Globus pallidus (tissue), 1 donor: ENCODE measurements at regions not wholly inside any gene's neighbourhood (a gene's known extent, or its start where the extent isn't known, plus 50 kb on each side); places are given as distances from the start of the nearest gene placed in this dataset.

Experiments used
- DNase-seq: peaks from one replicate; pipeline ENCODE4 v3.0.0-alpha.2; 2015; ENCODE audit warnings: low spot score

DNA sequence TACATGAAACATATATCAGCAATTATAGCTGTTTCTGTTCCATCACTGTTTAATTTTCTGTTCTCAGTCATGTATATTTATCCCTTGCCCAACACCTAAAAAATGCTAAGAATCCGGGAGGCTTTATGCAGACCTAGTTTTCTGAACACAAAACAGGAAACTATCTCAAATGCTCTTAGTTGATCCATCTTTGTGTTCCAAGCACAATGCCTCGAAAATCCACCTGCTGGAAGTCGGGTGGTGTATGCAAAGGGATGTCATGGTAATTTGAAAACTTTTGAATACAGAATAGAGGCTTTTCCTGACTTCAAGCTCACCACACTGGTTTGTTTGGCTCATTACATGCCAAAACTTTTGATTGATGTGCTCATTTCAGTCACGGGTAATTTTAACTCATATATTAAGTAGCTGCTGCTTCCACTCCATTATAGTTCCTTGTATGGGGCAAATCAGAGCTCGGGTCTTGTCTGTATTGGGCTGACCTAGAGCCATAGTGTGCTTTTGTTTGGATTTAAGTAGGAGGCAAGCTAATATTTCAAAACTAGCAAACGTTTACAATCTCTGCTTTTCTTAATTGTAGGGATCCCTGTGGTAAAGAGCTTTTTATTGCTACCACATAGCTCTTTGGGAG, 646.5 kb upstream of the EPHA7 start:
- DNase-seq: no peak

DNA sequence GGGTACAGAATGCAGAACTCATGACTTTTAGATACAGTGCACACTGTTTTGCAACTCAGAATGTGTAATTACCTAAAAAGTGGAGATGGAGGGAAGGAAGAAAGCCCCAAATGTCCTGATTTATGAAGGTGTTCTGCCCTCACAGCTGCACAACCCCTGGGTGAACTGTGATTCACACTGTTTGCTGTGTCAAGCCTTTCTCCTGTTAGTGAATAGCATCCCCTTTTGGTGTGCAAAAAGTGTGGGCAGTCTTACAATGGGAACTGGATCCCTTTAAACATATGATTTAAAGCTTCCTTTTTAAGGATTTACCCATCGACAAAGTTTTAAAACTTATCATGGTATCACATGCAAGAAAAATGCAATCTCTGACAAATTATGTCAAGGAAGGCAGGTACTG, 633.4 kb upstream of the EPHA7 start:
- DNase-seq: no peak

DNA sequence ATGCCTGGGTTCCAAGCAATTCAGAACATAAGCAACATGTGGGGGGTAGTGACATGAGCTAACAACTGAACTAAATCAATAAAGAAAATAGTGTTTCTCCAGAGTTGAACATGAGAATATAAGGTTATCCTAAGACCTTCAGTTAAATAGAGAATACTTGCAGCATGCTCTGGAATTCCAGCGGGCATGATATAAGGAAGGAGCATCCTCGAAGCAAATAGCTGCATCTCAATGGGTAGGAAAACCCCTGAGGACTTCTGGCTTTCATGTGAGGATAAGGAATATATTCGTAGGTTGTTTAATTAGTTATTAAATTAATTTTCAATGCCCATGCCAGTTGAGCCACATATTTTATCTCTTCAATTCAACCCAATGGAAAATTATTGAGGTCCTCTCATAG, 631.2 kb upstream of the EPHA7 start:
- no peak for DNase-seq

DNA sequence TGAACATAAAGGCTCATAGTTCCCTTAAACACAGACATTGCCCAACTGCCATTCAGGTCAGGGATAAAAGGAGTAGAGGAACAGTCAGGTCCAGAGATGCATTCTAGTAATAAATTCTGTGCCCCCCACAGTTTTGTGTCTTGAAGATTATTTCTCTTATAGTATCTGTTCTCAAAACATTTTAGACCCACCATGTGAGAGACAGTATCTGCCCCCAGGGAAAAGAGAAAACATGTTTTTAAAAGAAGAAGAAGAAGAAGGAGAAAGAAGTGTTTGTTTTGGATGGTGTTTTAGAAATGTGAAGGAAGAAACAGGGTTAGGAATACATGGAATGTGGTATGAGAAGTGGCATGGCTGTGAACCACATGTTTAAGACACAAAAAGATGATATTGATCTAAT, 629.6 kb upstream of the EPHA7 start:
- DNase-seq: no peak

DNA sequence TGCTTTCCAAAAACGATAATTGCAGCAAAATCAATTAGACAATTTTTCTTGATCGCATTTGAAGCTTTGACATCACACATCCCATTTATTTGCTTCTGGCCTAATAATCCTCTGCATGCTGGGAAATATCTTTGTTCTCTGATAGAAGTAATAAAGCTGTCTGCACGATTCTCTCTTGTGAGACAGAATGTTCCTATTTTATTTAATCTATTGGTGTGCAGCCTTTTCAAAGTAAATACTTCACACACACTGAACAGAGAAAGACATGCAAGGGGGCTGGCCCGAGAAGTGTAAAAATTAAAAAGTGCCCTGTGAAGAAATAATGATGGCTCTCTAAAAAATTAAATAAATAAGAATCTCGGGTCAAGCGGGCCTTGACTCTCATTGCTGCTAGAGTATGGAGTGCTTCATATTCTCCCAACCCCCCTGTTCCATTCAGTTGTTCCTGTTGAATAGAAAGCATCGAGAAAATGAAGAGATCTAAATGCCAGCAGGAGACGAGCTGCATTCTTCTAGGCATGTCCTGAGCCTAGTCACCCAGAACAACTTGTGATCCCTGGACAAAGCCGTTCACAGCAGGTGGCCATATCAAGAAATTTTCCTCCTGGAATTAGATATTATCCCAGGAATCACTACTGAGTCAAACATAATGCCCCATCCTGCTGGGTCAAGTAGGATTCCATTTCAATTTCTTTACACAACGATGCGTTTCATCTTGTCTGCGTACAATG, 625.9 kb upstream of the EPHA7 start:
- DNase-seq: no peak

DNA sequence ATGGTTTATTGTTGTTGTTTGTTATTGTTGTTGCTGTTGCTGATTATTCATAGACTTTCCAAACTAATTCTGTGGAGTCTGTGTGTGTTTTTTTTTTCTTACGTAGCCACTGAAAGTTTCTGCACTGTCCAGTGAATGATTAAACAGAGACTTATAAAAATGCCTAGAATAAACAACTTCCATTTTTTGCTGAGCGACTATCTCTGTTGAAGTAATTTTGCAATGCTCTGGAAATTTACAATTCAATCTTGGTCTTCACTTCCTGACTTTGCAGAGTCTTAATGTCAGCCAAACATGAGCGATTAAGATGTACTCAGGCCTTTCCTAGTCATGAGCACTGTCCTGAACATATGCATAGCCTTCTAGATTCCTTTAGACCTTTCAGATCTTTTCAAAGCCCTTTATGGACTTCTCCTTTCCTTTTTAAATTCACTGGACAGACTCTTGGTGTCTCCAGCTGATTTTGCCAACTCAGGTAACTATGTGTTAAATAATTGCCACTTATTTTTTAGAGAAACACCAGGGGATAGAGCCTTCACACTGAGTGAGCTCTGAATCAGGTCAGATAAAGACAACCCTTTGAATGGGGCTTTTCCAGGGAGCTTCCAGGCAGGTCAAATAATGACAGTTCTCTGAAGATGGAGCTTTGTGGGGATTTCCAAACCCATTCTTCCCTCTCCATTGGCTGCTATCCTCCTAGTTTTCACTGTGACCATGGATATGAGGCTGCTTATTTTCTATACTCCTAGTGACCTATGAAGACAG, 622.8 kb upstream of the EPHA7 start:
- DNase-seq: no peak

DNA sequence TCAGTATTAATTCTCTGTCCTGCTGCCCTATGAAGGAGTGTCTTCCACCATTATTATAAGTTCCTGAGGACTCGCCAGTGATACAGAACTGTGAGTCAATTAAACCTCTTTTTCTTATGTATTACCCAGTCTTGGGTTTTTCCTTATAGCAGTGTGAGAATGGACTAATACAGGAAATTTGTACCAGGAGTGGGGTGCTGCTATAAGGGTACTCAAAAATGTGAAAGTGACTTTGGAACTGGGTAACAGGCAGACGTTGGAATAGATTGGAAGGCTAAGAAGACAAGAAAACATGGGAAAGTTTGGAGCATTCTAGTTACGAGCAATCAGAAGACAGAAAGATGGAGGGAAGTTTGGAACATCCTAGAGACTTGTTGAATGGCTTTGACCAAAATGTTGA, 616.7 kb upstream of the EPHA7 start:
- DNase-seq: no peak

DNA sequence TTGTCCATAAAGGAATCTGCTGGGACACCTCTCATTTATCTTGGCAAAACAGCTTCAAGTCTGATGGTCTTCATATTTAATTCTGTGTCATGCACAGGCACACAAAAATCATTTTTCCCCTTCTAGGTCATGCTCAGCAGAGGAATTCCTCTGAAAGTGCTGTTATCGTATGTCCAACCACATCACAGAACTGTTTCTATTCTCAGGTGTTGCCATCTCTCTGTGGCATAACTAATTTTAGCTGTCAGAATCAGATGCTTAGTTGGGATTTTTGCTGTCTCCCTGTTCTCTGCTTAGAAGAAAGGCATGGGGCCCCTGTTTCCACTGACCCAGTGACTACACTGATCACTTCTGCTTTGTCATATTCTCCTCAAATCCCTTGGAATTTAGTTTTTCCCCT, 608.0 kb upstream of the EPHA7 start:
- DNase-seq: no peak

DNA sequence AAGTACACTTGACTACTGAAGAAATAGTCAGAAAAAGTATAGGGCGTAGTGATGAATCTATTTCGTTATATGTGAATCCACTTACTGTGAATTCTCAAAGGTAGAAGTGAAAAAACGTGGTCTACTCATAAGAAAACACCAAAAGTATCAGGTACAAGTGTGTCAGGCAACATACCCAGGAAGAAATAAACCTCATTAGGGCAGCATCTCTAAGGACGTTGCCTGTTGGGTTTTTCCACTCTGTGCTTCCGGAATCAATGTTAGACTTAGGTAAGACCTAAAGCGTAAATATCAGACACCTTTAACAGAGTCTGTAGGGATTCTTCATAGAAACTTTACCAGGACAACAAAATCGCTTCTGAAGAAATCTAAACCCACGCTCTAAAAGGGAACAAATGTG, 607.2 kb upstream of the EPHA7 start:
- no peak for DNase-seq

DNA sequence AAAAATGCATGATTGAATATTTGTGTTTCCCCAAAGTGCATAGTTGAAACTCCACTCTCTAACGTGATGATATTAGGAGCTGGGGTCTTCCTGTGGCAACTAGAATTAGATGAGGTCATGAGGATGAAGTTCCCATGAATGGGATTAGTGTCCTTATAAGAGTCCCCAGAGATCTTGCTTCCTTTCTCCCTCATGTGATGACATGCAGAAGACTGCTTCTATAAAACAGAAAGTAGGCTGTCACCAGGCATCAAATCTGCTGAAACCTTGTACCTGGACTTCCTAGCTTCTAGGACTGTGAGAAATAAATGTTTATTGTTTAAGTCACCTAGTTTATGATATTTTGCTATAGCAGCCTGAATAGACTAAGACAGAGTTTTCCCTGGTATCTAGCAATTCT, 586.5 kb upstream of the EPHA7 start:
- DNase-seq: no peak

DNA sequence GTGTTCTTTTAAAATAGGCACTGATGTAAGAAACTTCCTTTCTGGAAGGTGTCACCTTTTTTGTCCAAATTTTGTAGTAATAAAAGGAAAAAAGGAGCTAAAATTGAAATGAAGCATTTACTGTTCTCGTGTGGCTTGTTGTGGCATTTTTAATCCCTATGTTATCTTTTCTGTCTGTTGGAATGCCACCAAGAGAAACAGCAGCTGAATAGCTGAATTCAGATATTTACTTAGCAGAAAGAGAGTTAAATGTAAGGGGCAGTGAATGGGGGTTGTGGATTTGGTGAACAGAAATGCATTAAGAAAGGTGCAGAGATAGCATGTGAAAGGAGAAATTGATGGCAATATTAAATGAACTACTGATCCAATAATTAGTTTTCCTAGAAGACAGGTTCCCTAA, 573.6 kb upstream of the EPHA7 start:
- DNase-seq: no peak

DNA sequence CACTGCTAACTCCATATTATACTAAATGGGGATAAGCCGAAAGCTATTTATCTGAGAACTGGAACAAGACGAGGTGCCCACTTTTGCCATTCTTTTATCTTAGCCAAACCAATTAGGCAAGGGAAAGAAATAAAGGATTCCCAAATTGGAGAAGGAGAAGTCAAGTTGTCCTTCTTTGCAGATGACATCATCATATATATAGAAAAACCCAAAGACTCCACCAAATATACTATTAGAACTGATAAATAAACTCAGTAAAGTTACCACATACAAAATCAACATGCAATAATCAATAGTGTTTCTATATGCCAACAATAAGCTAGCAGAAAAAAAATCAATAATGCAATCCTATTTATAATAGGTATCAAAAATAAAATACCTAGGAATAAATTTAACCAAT, 570.3 kb upstream of the EPHA7 start:
- DNase-seq: no peak

DNA sequence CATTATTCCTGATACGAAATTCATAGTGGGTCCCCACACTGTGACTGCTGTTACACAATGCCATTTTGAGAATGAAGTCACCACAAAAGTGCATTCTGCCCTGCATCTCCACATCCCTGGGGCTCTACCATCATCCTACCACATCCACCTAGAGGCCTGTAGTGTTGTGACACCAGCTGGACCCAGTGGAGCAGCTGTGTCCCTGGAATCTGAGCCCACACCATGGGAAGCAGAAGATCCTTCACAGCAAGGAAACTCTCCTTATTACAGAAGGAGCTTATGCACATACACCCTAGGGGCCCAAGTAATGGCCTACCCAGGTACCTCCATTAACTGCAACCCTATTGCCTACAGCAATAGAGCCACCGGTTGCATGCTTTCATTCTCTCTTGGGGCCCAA, 566.6 kb upstream of the EPHA7 start:
- no peak for DNase-seq

DNA sequence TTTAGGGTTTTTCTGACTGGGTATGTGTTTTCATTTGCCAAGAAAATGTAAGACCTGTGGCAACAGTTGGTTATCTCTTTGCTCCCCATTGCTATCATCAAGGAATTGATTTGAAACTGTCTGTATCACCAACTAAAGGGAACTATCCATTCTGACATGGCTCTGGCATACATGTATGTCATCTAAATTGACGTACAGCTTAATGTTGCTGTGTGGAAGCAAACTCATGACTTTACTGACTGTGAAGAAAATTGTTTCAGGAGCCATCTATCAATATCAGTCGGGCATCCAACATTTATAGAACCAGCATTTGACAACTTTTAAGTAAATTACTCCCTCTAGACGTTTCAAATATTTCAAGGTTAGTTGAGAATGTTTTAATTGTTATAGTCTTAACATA, 555.8 kb upstream of the EPHA7 start:
- no peak for DNase-seq

DNA sequence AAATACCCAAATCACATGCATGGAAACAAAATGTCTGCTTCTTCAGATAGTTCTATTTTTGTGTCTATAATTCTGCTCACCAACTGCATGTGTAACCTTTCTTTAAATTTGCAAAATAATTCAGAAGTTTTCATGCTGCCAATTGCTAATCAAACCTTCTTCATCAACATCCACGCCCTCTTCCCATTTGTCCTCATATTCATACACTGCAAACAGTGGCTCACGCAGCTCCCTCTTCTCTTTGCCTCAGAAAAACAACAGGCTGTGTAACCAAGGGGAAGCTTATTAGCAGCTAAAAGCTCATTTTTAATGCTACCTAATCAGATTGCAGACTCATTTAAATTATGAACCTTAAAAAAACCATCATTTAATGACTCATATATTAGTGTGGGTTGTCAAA, 555.0 kb upstream of the EPHA7 start:
- no peak for DNase-seq

DNA sequence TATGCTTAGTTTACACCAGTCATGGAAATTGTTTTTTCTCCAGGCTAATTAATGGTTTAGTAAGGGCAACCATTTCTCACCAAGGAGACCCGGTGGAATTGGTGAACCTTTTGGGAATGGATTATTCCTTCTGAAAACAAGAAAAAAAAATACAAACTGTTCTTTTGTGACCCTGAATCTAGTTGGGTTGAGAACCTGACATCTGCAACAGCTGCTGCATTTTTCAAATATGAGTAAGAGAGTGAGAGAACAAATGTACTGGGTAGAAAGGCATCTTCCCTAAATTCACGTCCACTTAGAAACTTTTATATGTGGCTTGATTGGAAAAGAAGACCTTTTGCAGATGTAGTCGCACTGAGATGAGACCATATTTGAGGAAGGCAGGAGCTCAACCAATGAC, 553.4 kb upstream of the EPHA7 start:
- no peak for DNase-seq

DNA sequence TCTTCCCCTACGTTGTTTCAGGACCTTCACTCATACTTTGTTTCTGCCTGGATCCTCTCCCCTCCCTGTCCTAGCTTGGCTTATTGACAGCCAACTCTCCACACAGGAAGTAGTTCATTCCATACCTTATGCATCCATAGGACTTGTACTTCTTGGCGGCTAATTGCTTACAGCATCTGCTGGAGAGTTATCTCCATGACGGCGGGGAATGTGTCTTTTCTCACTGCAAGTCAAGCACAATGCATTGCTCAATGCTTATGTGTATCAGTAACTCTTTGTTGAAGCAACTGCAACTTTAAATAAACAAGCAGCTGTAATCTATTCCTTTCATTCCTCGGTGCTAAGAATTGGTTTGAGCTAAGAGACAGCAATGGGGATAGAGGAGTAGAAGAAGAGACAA, 551.3 kb upstream of the EPHA7 start:
- no peak for DNase-seq

DNA sequence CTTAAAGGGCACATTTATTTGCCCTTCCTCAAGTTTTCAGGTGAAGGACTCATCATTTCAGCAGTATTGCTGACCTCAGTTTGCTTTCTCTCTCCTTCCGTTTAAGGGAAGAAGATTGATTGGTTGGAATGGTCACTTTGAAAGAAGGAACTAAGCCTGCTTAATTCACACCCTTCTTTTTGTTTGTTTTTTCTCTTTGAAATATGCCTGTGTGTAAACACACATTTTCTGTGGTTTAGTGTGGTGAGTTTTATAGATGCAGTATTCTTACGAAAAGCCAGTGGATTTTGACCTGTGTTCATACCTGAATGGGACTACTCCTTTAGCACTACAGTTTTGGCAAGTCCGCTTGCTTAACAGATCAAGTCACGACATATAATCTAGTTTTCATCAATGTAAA, 548.8 kb upstream of the EPHA7 start:
- DNase-seq: no peak

DNA sequence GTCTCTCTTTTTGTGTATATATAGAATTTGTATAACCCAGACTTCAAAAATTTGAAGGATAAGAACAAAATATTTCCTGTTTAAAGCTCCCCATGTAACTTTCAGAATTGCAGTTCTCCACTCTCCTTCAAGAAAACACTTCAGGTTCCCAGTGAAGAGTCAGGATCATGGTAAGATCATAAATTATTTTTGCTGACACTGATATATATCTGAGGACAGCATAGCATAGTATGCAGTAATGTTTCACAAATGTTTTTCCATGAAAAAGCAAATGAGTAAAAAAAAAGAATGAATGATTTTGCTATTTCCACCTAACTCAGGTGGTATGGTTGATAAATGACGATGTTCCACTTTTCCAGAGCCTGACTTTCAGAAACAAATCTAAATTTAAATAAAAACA, 545.6 kb upstream of the EPHA7 start:
- DNase-seq: no peak

DNA sequence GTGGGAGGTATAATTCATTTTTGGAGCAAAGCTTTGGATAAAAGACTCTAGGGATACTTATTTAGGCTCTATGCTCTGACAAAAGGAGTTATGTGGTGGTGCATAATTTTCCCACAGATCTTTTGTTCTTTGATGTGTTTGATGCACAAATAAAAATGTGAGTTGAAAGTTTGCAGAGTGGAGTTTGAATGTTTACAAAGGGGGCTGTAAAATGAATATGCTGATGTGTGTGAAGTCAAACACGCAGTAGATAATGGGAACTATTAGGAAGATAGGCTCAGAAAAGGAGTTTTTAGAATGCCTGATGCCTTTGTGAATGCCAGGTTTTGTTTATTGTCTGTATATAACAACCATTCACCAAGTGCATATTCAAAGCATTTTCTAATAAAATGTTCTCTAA, 545.0 kb upstream of the EPHA7 start:
- DNase-seq: no peak

DNA sequence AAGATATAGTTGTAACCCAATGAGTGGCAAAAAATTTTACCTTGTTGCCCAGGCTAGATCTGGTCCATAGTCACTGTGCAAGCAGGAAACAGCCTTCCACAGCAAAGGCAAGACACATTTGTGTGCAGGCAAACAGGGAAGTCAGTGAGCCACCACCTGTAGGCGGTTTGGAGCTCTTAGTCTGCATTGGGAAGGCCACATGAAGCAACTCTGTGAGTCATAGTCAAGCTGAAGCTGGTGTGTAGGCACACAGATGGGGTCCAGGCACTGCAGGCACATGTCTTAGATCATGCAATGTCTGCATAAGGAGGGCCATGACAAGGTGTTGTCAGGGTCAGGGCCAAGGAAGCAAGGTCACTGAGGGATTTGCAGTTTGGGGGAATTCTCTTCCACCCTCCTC, 543.2 kb upstream of the EPHA7 start:
- DNase-seq: no peak

DNA sequence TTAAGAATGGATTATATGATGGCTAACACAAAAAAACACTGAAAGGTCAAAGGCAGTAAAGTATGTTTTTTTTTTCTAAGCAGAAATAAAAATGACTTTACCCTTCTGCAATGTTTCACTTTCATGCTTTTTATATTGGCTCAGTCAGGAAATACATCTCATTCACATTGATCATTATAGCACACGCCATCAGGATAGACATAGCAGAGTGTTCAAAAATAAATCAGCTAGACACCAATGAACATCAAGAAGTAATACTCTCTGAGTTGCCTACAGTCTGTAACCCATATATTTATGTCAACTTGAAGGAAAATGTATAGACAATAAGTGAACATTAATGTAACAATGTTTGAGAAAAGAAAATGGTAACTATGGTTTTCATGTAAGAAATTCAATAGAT, 535.2 kb upstream of the EPHA7 start:
- DNase-seq: no peak

DNA sequence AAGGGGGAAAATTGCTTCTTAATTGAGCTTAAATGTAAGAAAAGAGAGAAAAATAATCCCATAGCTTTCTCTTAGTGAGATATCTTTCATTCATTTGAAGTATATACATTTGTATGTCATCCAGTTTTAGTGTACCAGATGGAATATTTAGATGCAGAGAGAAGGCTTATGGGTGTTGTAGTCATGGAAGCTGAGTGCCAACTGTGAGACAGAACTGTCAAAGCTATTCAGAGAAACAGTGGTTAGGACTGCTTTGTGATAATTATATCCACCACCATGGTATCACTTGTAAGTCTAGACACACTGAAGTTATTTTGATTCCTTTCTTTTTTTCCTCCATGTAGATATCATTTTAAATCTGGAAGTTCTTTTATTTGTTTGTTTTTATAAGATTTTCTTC, 524.3 kb upstream of the EPHA7 start:
- DNase-seq: no peak

DNA sequence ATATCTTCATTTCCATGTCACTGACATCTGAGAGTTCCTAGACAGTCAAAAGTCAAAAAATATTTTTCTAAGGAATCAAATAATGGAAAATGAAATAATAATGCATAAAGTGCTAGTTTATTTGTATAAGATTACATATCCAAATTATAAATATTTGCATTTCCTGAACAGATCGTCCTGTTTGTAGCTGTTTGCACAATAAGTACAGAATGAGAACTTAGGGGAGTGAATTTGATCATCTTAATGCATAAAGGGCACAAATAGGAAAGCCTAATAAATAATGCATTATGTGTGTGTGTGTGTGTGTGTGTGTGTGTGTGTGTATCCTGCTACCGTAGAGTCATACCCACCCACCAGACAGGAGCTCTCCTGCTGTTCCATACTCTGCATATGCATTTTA, 521.0 kb upstream of the EPHA7 start:
- no peak for DNase-seq
